H1 (cell line): ENCODE measurements at regions not wholly inside any gene's neighbourhood (a gene's known extent, or its start where the extent isn't known, plus 50 kb on each side); places are given as distances from the start of the nearest gene placed in this dataset.

Experiments used
- CTCF ChIA-PET: fragments of 300-600 bp; sonication (Branson Sonifier 250); formaldehyde crosslinking; loops from one replicate; lab custom pipeline; 2021; ENCODE audit not compliant: partially characterized antibody; lab: Charles Lee
- POLR2A ChIA-PET: fragments of 300-600 bp; sonication (Branson Sonifier 250); formaldehyde crosslinking; loops from one replicate; lab custom pipeline; 2021; ENCODE audit warnings: inconsistent platforms; ENCODE audit not compliant: partially characterized antibody; lab: Charles Lee
- DNase-seq, 2 experiments: peaks; one replicate each; pipeline versions ENCODE4 v3.0.0 to v3.0.0-alpha.2; 2010 to 2022; ENCODE audit warnings: low spot score in 2 of 2, low read depth in 1 of 2, mixed read lengths in 1 of 2
- FAIRE-seq: peaks from 2 replicates; lab custom pipeline; 2011; peaks lifted over from hg19 to GRCh38; lab: Jason Lieb, UNC
- H2AFZ ChIP-seq: 2 replicates; pipeline ENCODE4 v1.8.1; 2012; ENCODE audit warnings: low read length, inconsistent platforms
- H2AK5ac ChIP-seq: 2 replicates; pipeline ENCODE4 v1.6.1; 2013; ENCODE audit warnings: low read depth, low read length
- H2BK120ac ChIP-seq: replicated peaks from 2 replicates; pipeline ENCODE3; 2013; ENCODE audit warnings: low read depth, low read length, inconsistent platforms
- H2BK12ac ChIP-seq: 2 replicates; pipeline ENCODE4 v1.6.1; 2013; ENCODE audit warnings: low read depth, low read length
- H2BK15ac ChIP-seq: 2 replicates; pipeline ENCODE4 v1.6.1; 2013; ENCODE audit warnings: low read length
- H2BK20ac ChIP-seq: 2 replicates; pipeline ENCODE4 v1.6.1; 2013; ENCODE audit warnings: low read length
- H2BK5ac ChIP-seq: 2 replicates; pipeline ENCODE4 v1.6.1; 2013; ENCODE audit warnings: low read depth, low read length
- H3K14ac ChIP-seq: 2 replicates; pipeline ENCODE4 v1.6.1; 2013; ENCODE audit warnings: inconsistent platforms; ENCODE audit not compliant: insufficient read length
- H3K18ac ChIP-seq: 2 replicates; pipeline ENCODE4 v1.6.1; 2013; ENCODE audit warnings: low read length; ENCODE audit errors: extremely low read depth
- H3K23ac ChIP-seq: 2 replicates; pipeline ENCODE4 v1.6.1; 2013; ENCODE audit warnings: inconsistent platforms; ENCODE audit not compliant: insufficient read length
- H3K23me2 ChIP-seq: 2 replicates; pipeline ENCODE4 v1.6.1; 2013; ENCODE audit warnings: low read depth, low read length
- H3K27ac ChIP-seq: 2 replicates; pipeline ENCODE4 v1.6.1; 2011; ENCODE audit warnings: low read depth, low read length, inconsistent platforms
- H3K27me3 ChIP-seq, 4 experiments: replicated peaks in 1 of 4; 1 replicate in 1 of 4; 2 replicates in 3 of 4; pipeline versions ENCODE4 v1.6.1 to v1.8.1; 2011 to 2013; ENCODE audit warnings: low read length in 3 of 4, mild to moderate bottlenecking in 3 of 4, inconsistent platforms in 2 of 4, mixed read lengths in 2 of 4, moderate library complexity in 1 of 4; ENCODE audit not compliant: control insufficient read depth in 3 of 4, insufficient read depth in 3 of 4; ENCODE audit errors: extremely low read depth in 1 of 4
- H3K36me3 ChIP-seq, 4 experiments: 2 replicates each; pipeline versions ENCODE4 v1.6.1 to v1.8.1; 2011 to 2013; ENCODE audit warnings: mild to moderate bottlenecking in 4 of 4, low read length in 3 of 4, moderate library complexity in 2 of 4, control low read depth in 1 of 4, inconsistent platforms in 1 of 4; ENCODE audit not compliant: insufficient read depth in 4 of 4, control insufficient read depth in 2 of 4
- H3K4ac ChIP-seq: replicated peaks from 2 replicates; pipeline ENCODE3; 2013; ENCODE audit warnings: low read length, low read depth, mixed read lengths, inconsistent platforms; ENCODE audit not compliant: insufficient read length
- H3K4me1 ChIP-seq, 4 experiments: replicated peaks in 1 of 4; 1 replicate in 1 of 4; 2 replicates in 3 of 4; pipeline versions ENCODE4 v1.6.1 to v1.8.1; 2011 to 2013; ENCODE audit warnings: low read length in 3 of 4, inconsistent platforms in 2 of 4, mixed read lengths in 1 of 4; ENCODE audit not compliant: insufficient read depth in 4 of 4, control insufficient read depth in 3 of 4
- H3K4me2 ChIP-seq, 2 experiments: 2 replicates each; pipeline versions ENCODE4 v1.6.1 to v1.8.1; 2011 to 2013; ENCODE audit warnings: low read depth in 2 of 2, low read length in 2 of 2, control low read depth in 1 of 2, inconsistent platforms in 1 of 2, mild to moderate bottlenecking in 1 of 2; ENCODE audit not compliant: insufficient read depth in 1 of 2
- H3K4me3 ChIP-seq, 4 experiments: fragments of 200-600, 300-600 bp in 1 of 4; sonication (generic), shearing (Covaris generic), sonication (Bioruptor Twin) in 1 of 4; 2 replicates each; pipeline versions ENCODE4 v1.5.1 to v1.8.1; 2011 to 2016; ENCODE audit warnings: low read length in 4 of 4, low read depth in 3 of 4, control low read depth in 2 of 4, inconsistent platforms in 2 of 4, mild to moderate bottlenecking in 2 of 4, mixed read lengths in 1 of 4, moderate library complexity in 1 of 4; ENCODE audit not compliant: insufficient read depth in 2 of 4; ENCODE audit errors: extremely low read depth in 1 of 4
- H3K56ac ChIP-seq: replicated peaks from 2 replicates; pipeline ENCODE3; 2013; ENCODE audit warnings: low read depth, mild to moderate bottlenecking, mixed read lengths, low read length, inconsistent platforms; ENCODE audit not compliant: insufficient read length
- H3K79me1 ChIP-seq: 2 replicates; pipeline ENCODE4 v1.6.1; 2013; ENCODE audit warnings: low read depth, low read length, control low read depth
- H3K79me2 ChIP-seq, 2 experiments: 2 replicates each; pipeline versions ENCODE4 v1.6.1 to v1.8.1; 2012 to 2013; ENCODE audit warnings: low read length in 2 of 2, mild to moderate bottlenecking in 2 of 2, inconsistent platforms in 1 of 2; ENCODE audit not compliant: insufficient read depth in 2 of 2, control insufficient read depth in 1 of 2
- H3K9ac ChIP-seq, 4 experiments: replicated peaks in 1 of 4; 1 replicate in 1 of 4; 2 replicates in 3 of 4; pipeline versions ENCODE4 v1.6.1 to v1.8.1; 2011 to 2013; ENCODE audit warnings: low read depth in 3 of 4, low read length in 3 of 4, control low read depth in 2 of 4, mild to moderate bottlenecking in 2 of 4, moderate library complexity in 2 of 4, inconsistent platforms in 1 of 4; ENCODE audit errors: extremely low read depth in 1 of 4
- H3K9me3 ChIP-seq, 2 experiments: 2 replicates each; pipeline versions ENCODE4 v1.6.1 to v1.8.1; 2012 to 2013; ENCODE audit warnings: mild to moderate bottlenecking in 2 of 2, moderate library complexity in 2 of 2, control low read depth in 1 of 2, inconsistent platforms in 1 of 2, low read depth in 1 of 2, low read length in 1 of 2, mixed read lengths in 1 of 2; ENCODE audit not compliant: insufficient read depth in 2 of 2
- H4K20me1 ChIP-seq, 2 experiments: replicated peaks in 1 of 2; 2 replicates each; pipeline versions ENCODE3 to v1.8.1; 2011 to 2013; ENCODE audit warnings: inconsistent platforms in 2 of 2, low read length in 2 of 2, mild to moderate bottlenecking in 1 of 2; ENCODE audit not compliant: insufficient read depth in 2 of 2, control insufficient read depth in 1 of 2
- H4K5ac ChIP-seq: 2 replicates; pipeline ENCODE4 v1.6.1; 2013; ENCODE audit warnings: low read length, low read depth, mixed read lengths, inconsistent platforms; ENCODE audit not compliant: insufficient read length
- H4K8ac ChIP-seq: 2 replicates; pipeline ENCODE4 v1.8.0; 2013; ENCODE audit warnings: mild to moderate bottlenecking, moderate library complexity, low read length, inconsistent platforms; ENCODE audit not compliant: insufficient read depth; ENCODE audit errors: extremely low read depth
- H4K91ac ChIP-seq: replicated peaks from 2 replicates; pipeline ENCODE3; 2013; ENCODE audit warnings: low read length, mixed read lengths, inconsistent platforms; ENCODE audit not compliant: insufficient read length
- ATF3 ChIP-seq: IDR thresholded peaks from 2 replicates; pipeline ENCODE4 v1.6.1; 2011; ENCODE audit warnings: low read depth, mild to moderate bottlenecking, low read length; ENCODE audit not compliant: insufficient read depth
- BACH1 ChIP-seq: IDR thresholded peaks from 2 replicates; pipeline ENCODE4 v1.6.1; 2012; ENCODE audit warnings: low read length, improper control_type of control experiment
- GTF2F1 ChIP-seq: IDR thresholded peaks from 2 replicates; pipeline ENCODE4 v1.6.1; 2012; ENCODE audit warnings: low read depth, low read length, improper control_type of control experiment, borderline replicate concordance
- SIRT6 ChIP-seq: IDR thresholded peaks from one replicate; pipeline ENCODE4 v1.7.1; 2012; ENCODE audit warnings: low read length, inconsistent platforms
- SP2 ChIP-seq: IDR thresholded peaks from 2 replicates; pipeline ENCODE4 v1.6.1; 2012; ENCODE audit warnings: mild to moderate bottlenecking, low read length, inconsistent platforms
- SUZ12 ChIP-seq: fragments of 200-600 bp; sonication (generic); IDR thresholded peaks from 2 replicates; pipeline ENCODE4 v1.6.1; 2012; ENCODE audit warnings: mild to moderate bottlenecking, inconsistent platforms, low read length, moderate library complexity, mixed read lengths
- TAF1 ChIP-seq: IDR thresholded peaks from 2 replicates; pipeline ENCODE4 v1.6.1; 2011; ENCODE audit warnings: mild to moderate bottlenecking, low read depth, low read length
- WGBS, 2 experiments: shearing (Covaris generic) in 1 of 2; methylation state at CpG; one replicate each; pipeline versions ENCODE4 v1.1.6 to v1.1.7; 2013 to 2015; ENCODE audit warnings: low lambda C conversion rate in 2 of 2, mixed read lengths in 2 of 2, inconsistent platforms in 1 of 2, low coverage in 1 of 2, missing lambda C conversion rate in 1 of 2; ENCODE audit not compliant: insufficient replicate concordance in 2 of 2, insufficient coverage in 1 of 2, insufficient read length in 1 of 2; ENCODE audit errors: extremely low coverage in 1 of 2, missing lambda C conversion rate in 1 of 2; 5-methylcytosine and 5-hydroxymethylcytosine counted together
- TF ChIP-seq, protein P1 (sequence below): IDR thresholded peaks from 2 replicates; pipeline ENCODE4 v1.6.1; 2012; ENCODE audit warnings: low read length, inconsistent platforms
- TF ChIP-seq, protein P2 (sequence below), 3 experiments: IDR thresholded peaks; 1 replicate in 2 of 3; 2 replicates in 1 of 3; pipeline versions ENCODE4 v1.5.1 to v1.6.1; 2011; ENCODE audit warnings: low read length in 3 of 3, mild to moderate bottlenecking in 3 of 3, inconsistent platforms in 2 of 3, low read depth in 1 of 3, moderate library complexity in 1 of 3; ENCODE audit not compliant: insufficient read depth in 1 of 3; ENCODE audit errors: control extremely low read depth in 1 of 3
- TF ChIP-seq, protein P3 (sequence below): IDR thresholded peaks from 2 replicates; pipeline ENCODE4 v1.6.1; 2012; ENCODE audit warnings: inconsistent platforms

DNA sequence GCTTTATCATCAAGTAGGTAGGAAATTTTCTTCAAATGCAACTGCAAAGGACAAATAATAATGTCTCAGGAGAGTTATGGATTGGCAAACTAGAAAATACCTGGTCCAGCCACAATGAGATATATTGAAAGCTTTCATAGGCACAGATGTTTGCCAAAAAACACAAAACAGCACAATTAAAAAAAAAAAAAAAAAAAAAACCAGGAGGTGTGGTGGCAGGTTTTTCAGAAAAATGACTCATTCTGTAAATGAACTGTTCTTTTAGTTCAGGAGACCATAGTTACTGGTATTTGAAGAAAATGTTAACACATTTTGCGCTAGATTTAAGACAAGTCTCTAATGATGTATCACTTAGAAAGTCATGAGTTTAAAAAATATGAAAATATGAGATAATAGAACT, 55.0 kb upstream of the JCAD start:
- WGBS, 2 experiments = 94% methylated on average over 1 of the region's 1 CpG; no CpG with 5 or more reads in 1 of the 2 experiments
- no peak overlapping the region for H4K8ac ChIP-seq
- H2BK120ac ChIP-seq = no peak overlapping the region
- no peak for FAIRE-seq
- no peak overlapping the region for H3K14ac ChIP-seq
- no peak overlapping the region for H4K5ac ChIP-seq
- peaks cover 0 to 3% (median 0%) of the 10 kb centered on the region in 4 experiments; a peak in 1 of 7 replicates for H3K4me1 ChIP-seq
- H3K27ac ChIP-seq = no peak overlapping the region
- no peak overlapping the region for H3K9ac ChIP-seq
- no peak overlapping the region for H3K4me2 ChIP-seq
- no peak overlapping the region for H4K91ac ChIP-seq
- no peak overlapping the region for H2AFZ ChIP-seq
- no peaks in the 10 kb centered on the region for H3K23me2 ChIP-seq
- no peak overlapping the region for H3K4me3 ChIP-seq
- H3K23ac ChIP-seq = no peak overlapping the region
- no peak overlapping the region for H2AK5ac ChIP-seq
- no peak overlapping the region for H2BK12ac ChIP-seq
- no peaks in the 10 kb centered on the region for H3K79me1 ChIP-seq
- H3K18ac ChIP-seq = no peak overlapping the region
- DNase-seq = no peak
- POLR2A ChIA-PET = no interaction called here
- no peak overlapping the region for H2BK5ac ChIP-seq
- H3K4ac ChIP-seq = no peak overlapping the region
- H3K56ac ChIP-seq = no peak overlapping the region
- no peaks in the 10 kb centered on the region for H3K79me2 ChIP-seq
- no peaks in the 10 kb centered on the region for H3K36me3 ChIP-seq
- no peaks in the 10 kb centered on the region for H4K20me1 ChIP-seq
- H2BK20ac ChIP-seq = no peak overlapping the region
- no peak overlapping the region for H2BK15ac ChIP-seq
- CTCF ChIA-PET = no interaction called here
- H3K27me3 ChIP-seq = no peaks in the 10 kb centered on the region
- H3K9me3 ChIP-seq = no peaks in the 10 kb centered on the region
- TF ChIP-seq, protein P1, sequence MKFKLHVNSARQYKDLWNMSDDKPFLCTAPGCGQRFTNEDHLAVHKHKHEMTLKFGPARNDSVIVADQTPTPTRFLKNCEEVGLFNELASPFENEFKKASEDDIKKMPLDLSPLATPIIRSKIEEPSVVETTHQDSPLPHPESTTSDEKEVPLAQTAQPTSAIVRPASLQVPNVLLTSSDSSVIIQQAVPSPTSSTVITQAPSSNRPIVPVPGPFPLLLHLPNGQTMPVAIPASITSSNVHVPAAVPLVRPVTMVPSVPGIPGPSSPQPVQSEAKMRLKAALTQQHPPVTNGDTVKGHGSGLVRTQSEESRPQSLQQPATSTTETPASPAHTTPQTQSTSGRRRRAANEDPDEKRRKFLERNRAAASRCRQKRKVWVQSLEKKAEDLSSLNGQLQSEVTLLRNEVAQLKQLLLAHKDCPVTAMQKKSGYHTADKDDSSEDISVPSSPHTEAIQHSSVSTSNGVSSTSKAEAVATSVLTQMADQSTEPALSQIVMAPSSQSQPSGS = no peak
- TF ChIP-seq, protein P2, sequence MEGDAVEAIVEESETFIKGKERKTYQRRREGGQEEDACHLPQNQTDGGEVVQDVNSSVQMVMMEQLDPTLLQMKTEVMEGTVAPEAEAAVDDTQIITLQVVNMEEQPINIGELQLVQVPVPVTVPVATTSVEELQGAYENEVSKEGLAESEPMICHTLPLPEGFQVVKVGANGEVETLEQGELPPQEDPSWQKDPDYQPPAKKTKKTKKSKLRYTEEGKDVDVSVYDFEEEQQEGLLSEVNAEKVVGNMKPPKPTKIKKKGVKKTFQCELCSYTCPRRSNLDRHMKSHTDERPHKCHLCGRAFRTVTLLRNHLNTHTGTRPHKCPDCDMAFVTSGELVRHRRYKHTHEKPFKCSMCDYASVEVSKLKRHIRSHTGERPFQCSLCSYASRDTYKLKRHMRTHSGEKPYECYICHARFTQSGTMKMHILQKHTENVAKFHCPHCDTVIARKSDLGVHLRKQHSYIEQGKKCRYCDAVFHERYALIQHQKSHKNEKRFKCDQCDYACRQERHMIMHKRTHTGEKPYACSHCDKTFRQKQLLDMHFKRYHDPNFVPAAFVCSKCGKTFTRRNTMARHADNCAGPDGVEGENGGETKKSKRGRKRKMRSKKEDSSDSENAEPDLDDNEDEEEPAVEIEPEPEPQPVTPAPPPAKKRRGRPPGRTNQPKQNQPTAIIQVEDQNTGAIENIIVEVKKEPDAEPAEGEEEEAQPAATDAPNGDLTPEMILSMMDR (IDR thresholded peaks at IDR 0.05; ENCODE audit: control extremely low read depth in 1 of 3, insufficient read depth in 1 of 3, low read depth in 1 of 3, low read length in 3 of 3) = no peak
- TF ChIP-seq ATF3 (no peak), SIRT6 (no peak), SP2 (no peak), TAF1 (no peak), SUZ12 (no peak), GTF2F1 (no peak), BACH1 (no peak)
- TF ChIP-seq, protein P3, sequence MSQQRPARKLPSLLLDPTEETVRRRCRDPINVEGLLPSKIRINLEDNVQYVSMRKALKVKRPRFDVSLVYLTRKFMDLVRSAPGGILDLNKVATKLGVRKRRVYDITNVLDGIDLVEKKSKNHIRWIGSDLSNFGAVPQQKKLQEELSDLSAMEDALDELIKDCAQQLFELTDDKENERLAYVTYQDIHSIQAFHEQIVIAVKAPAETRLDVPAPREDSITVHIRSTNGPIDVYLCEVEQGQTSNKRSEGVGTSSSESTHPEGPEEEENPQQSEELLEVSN = no peak
